HUES6 (cell line): ENCODE measurements at regions not wholly inside any gene's neighbourhood (a gene's known extent, or its start where the extent isn't known, plus 50 kb on each side); places are given as distances from the start of the nearest gene placed in this dataset.

Experiments
- H3K27ac ChIP-seq: 2 replicates; pipeline ENCODE4 v1.7.0; 2013; ENCODE audit warnings: low read depth, mild to moderate bottlenecking, low read length, inconsistent platforms
- H3K27me3 ChIP-seq: 2 replicates; pipeline ENCODE4 v1.6.1; 2013; ENCODE audit warnings: low read length; ENCODE audit not compliant: control insufficient read depth, insufficient read depth
- H3K36me3 ChIP-seq: 2 replicates; pipeline ENCODE4 v1.6.1; 2013; ENCODE audit warnings: low read length; ENCODE audit not compliant: control insufficient read depth, insufficient read depth
- H3K4me1 ChIP-seq: 2 replicates; pipeline ENCODE4 v1.6.1; 2013; ENCODE audit warnings: low read length; ENCODE audit not compliant: control insufficient read depth, insufficient read depth
- H3K4me3 ChIP-seq: 2 replicates; pipeline ENCODE4 v1.5.1; 2013; ENCODE audit warnings: low read depth, low read length
- H3K9ac ChIP-seq: one replicate; pipeline ENCODE4 v1.6.1; 2013; ENCODE audit warnings: mild to moderate bottlenecking, low read length
- H3K9me3 ChIP-seq: 2 replicates; pipeline ENCODE4 v1.6.1; 2013; ENCODE audit warnings: low read depth, low read length; ENCODE audit not compliant: control insufficient read depth, insufficient read depth

GRCh38 chr20:58098571-58098970 lies 129.9 kb downstream of the ANKRD60 start:
- no peak overlapping the region for H3K27ac ChIP-seq
- H3K4me3 ChIP-seq = no peak overlapping the region
- no peaks in the 10 kb centered on the region for H3K36me3 ChIP-seq
- no peaks in the 10 kb centered on the region; the same call in 1 of the 2 replicates for H3K4me1 ChIP-seq
- no peak overlapping the region for H3K9ac ChIP-seq
- no peaks in the 10 kb centered on the region for H3K27me3 ChIP-seq
- H3K9me3 ChIP-seq = no peaks in the 10 kb centered on the region

- Histone ChIP-seq H3K9me3 (no peaks in the 10 kb centered on the region), H3K4me3 (no peak overlapping the region), H3K27me3 (no peaks in the 10 kb centered on the region), H3K27ac (no peak overlapping the region), H3K9ac (no peak overlapping the region), H3K36me3 (no peaks in the 10 kb centered on the region), H3K4me1 (no peaks in the 10 kb centered on the region)
These were observed 130.5 kb downstream of the ANKRD60 start for GRCh38 chr20:58097943-58098342.

- no peaks in the 10 kb centered on the region for H3K36me3 ChIP-seq
- H3K27me3 ChIP-seq = no peaks in the 10 kb centered on the region
- H3K9ac ChIP-seq = no peak overlapping the region
- H3K4me3 ChIP-seq = no peak overlapping the region
- no peak overlapping the region for H3K27ac ChIP-seq
- no peaks in the 10 kb centered on the region for H3K9me3 ChIP-seq
- H3K4me1 ChIP-seq = no peaks in the 10 kb centered on the region
These were observed 131.0 kb downstream of the ANKRD60 start for GRCh38 chr20:58097429-58097828.

- Histone ChIP-seq H3K27me3 (no peaks in the 10 kb centered on the region), H3K27ac (no peak overlapping the region), H3K9me3 (no peaks in the 10 kb centered on the region), H3K36me3 (no peaks in the 10 kb centered on the region), H3K4me3 (no peak overlapping the region), H3K9ac (no peak overlapping the region), H3K4me1 (no peaks in the 10 kb centered on the region)
These were observed 131.5 kb downstream of the ANKRD60 start for GRCh38 chr20:58096880-58097423.

GRCh38 chr20:58094698-58095097 lies 133.8 kb downstream of the ANKRD60 start:
- Histone ChIP-seq H3K27me3 (no peaks in the 10 kb centered on the region), H3K9ac (no peak overlapping the region), H3K4me1 (no peaks in the 10 kb centered on the region), H3K4me3 (no peak overlapping the region), H3K9me3 (no peaks in the 10 kb centered on the region), H3K36me3 (no peaks in the 10 kb centered on the region), H3K27ac (no peak overlapping the region)

- H3K27ac ChIP-seq = no peak overlapping the region
- H3K9me3 ChIP-seq = no peaks in the 10 kb centered on the region
- H3K4me3 ChIP-seq = no peak overlapping the region
- H3K27me3 ChIP-seq = no peaks in the 10 kb centered on the region
- H3K9ac ChIP-seq = no peak overlapping the region
- H3K36me3 ChIP-seq = no peaks in the 10 kb centered on the region
- no peaks in the 10 kb centered on the region for H3K4me1 ChIP-seq
These were observed 134.3 kb downstream of the ANKRD60 start for GRCh38 chr20:58094160-58094559.

GRCh38 chr20:58092871-58093270 lies 135.6 kb downstream of the ANKRD60 start:
- H3K4me1 ChIP-seq = no peaks in the 10 kb centered on the region
- H3K9ac ChIP-seq = no peak overlapping the region
- H3K9me3 ChIP-seq = no peaks in the 10 kb centered on the region
- no peaks in the 10 kb centered on the region for H3K36me3 ChIP-seq
- no peak overlapping the region for H3K27ac ChIP-seq
- H3K27me3 ChIP-seq = no peaks in the 10 kb centered on the region
- H3K4me3 ChIP-seq = no peak overlapping the region

- no peak overlapping the region for H3K4me3 ChIP-seq
- no peaks in the 10 kb centered on the region for H3K36me3 ChIP-seq
- H3K4me1 ChIP-seq = no peaks in the 10 kb centered on the region
- H3K9ac ChIP-seq = no peak overlapping the region
- no peaks in the 10 kb centered on the region for H3K27me3 ChIP-seq
- H3K9me3 ChIP-seq = no peaks in the 10 kb centered on the region
- no peak overlapping the region for H3K27ac ChIP-seq
These were observed 136.1 kb downstream of the ANKRD60 start for GRCh38 chr20:58092353-58092752.

- Histone ChIP-seq H3K9ac (no peak overlapping the region), H3K36me3 (no peaks in the 10 kb centered on the region), H3K4me3 (no peak overlapping the region), H3K4me1 (no peaks in the 10 kb centered on the region), H3K9me3 (no peaks in the 10 kb centered on the region), H3K27me3 (no peaks in the 10 kb centered on the region), H3K27ac (no peak overlapping the region)
These were observed 136.6 kb downstream of the ANKRD60 start for GRCh38 chr20:58091810-58092209.

GRCh38 chr20:58090161-58090560 lies 138.3 kb downstream of the ANKRD60 start:
- Histone ChIP-seq H3K4me3 (no peak overlapping the region), H3K9me3 (no peaks in the 10 kb centered on the region), H3K27me3 (no peaks in the 10 kb centered on the region), H3K4me1 (no peaks in the 10 kb centered on the region), H3K36me3 (no peaks in the 10 kb centered on the region), H3K9ac (no peak overlapping the region), H3K27ac (no peak overlapping the region)

- H3K27ac ChIP-seq = no peak overlapping the region
- H3K27me3 ChIP-seq = no peaks in the 10 kb centered on the region
- no peaks in the 10 kb centered on the region for H3K36me3 ChIP-seq
- no peak overlapping the region for H3K4me3 ChIP-seq
- no peaks in the 10 kb centered on the region for H3K9me3 ChIP-seq
- H3K4me1 ChIP-seq = no peaks in the 10 kb centered on the region
- no peak overlapping the region for H3K9ac ChIP-seq
These were observed 139.8 kb downstream of the ANKRD60 start for GRCh38 chr20:58088625-58089024.

GRCh38 chr20:58088105-58088504 lies 140.3 kb downstream of the ANKRD60 start:
- Histone ChIP-seq H3K4me3 (no peak overlapping the region), H3K9me3 (no peaks in the 10 kb centered on the region), H3K9ac (no peak overlapping the region), H3K4me1 (no peaks in the 10 kb centered on the region), H3K36me3 (no peaks in the 10 kb centered on the region), H3K27ac (no peak overlapping the region), H3K27me3 (no peaks in the 10 kb centered on the region)
